Activated CD8-positive, alpha-beta T cell treated with anti-CD3 and anti-CD28 coated beads for 36 hours (primary cell): ENCODE measurements at regions not wholly inside any gene's neighbourhood (a gene's known extent, or its start where the extent isn't known, plus 50 kb on each side); places are given as distances from the start of the nearest gene placed in this dataset.

Experiments
- ATAC-seq: fragments of 200-7000 bp; cut with Tn5 transposase; one replicate; pipeline ENCODE4 v1.10.0; 2021; ENCODE audit warnings: mild to moderate bottlenecking, moderate library complexity
- CTCF ChIA-PET: fragments of 350-600 bp; sonication (Branson Sonifier 250); formaldehyde crosslinking; loops from one replicate; lab custom pipeline; 2021; ENCODE audit warnings: antibody characterized with exemption; lab: Charles Lee
- POLR2A ChIA-PET: fragments of 350-600 bp; sonication (Branson Sonifier 250); formaldehyde crosslinking; loops from one replicate; lab custom pipeline; 2021; ENCODE audit warnings: antibody characterized with exemption; lab: Charles Lee
- DNase-seq: peaks from one replicate; pipeline ENCODE4 v3.0.0-alpha.2; 2020
- H3K27ac Mint-ChIP-seq: one replicate; pipeline ENCODE4 v1.8.0; 2021; ENCODE audit warnings: mild to moderate bottlenecking, mixed read lengths
- H3K27me3 Mint-ChIP-seq: one replicate; pipeline ENCODE4 v1.8.0; 2021; ENCODE audit warnings: mixed read lengths
- H3K36me3 Mint-ChIP-seq: one replicate; pipeline ENCODE4 v1.8.0; 2021; ENCODE audit warnings: low read depth, mixed read lengths
- H3K4me1 Mint-ChIP-seq: one replicate; pipeline ENCODE4 v1.8.0; 2021; ENCODE audit warnings: low read depth, mixed read lengths
- H3K4me3 Mint-ChIP-seq: one replicate; pipeline ENCODE4 v1.8.0; 2021; ENCODE audit warnings: mild to moderate bottlenecking, moderate library complexity, mixed read lengths
- H3K9me3 Mint-ChIP-seq: one replicate; pipeline ENCODE4 v1.8.0; 2021; ENCODE audit warnings: mixed read lengths
- CTCF ChIP-seq: fragments of 200-600 bp; IDR thresholded peaks from one replicate; pipeline ENCODE4 v1.8.0; 2022; ENCODE audit warnings: antibody characterized with exemption, mild to moderate bottlenecking
- intact Hi-C: fragments of 100-400 bp; cut with micrococcal nuclease; formaldehyde crosslinking; loops from one replicate; pipeline ENCODE4 v1.10.0; 2022

- no peak for ATAC-seq
- CTCF ChIA-PET = no interaction called here
- Mint-ChIP-seq H3K36me3 (no peaks in the 10 kb centered on the region), H3K4me3 (no peak overlapping the region), H3K4me1 (peaks cover 4% of the 10 kb centered on the region), H3K27me3 (peaks cover 9% of the 10 kb centered on the region), H3K27ac (no peak overlapping the region), H3K9me3 (no peaks in the 10 kb centered on the region)
- intact Hi-C loops = no loop called here
- POLR2A ChIA-PET = no interaction called here
- TF ChIP-seq CTCF = no peak
- no peak for DNase-seq
Measured at GRCh38 chr6:43887340-43887858, 117.4 kb downstream of the VEGFA start.

- Mint-ChIP-seq H3K36me3 (no peaks in the 10 kb centered on the region), H3K27ac (no peak overlapping the region), H3K4me3 (no peak overlapping the region), H3K27me3 (peaks cover 7% of the 10 kb centered on the region), H3K9me3 (no peaks in the 10 kb centered on the region), H3K4me1 (peaks cover 4% of the 10 kb centered on the region)
- no peak for TF ChIP-seq CTCF
- no peak for ATAC-seq
- CTCF ChIA-PET = no interaction called here
- POLR2A ChIA-PET = no interaction called here
- intact Hi-C loops = no loop called here
- DNase-seq = no peak
Measured at GRCh38 chr6:43886717-43887339, 116.8 kb downstream of the VEGFA start.

GRCh38 chr6:43886067-43886461, 116.1 kb downstream of the VEGFA start:
- ATAC-seq (no peak), DNase-seq (no peak)
- TF ChIP-seq CTCF = no peak
- peaks cover 5% of the 10 kb centered on the region for H3K27me3 Mint-ChIP-seq
- no peaks in the 10 kb centered on the region for H3K9me3 Mint-ChIP-seq
- no peaks in the 10 kb centered on the region for H3K36me3 Mint-ChIP-seq
- intact Hi-C loops = no loop called here
- H3K27ac Mint-ChIP-seq = no peak overlapping the region
- CTCF ChIA-PET = no interaction called here
- H3K4me3 Mint-ChIP-seq = no peak overlapping the region
- POLR2A ChIA-PET = no interaction called here
- peaks cover 2% of the 10 kb centered on the region for H3K4me1 Mint-ChIP-seq

- POLR2A ChIA-PET = no interaction called here
- no peak for TF ChIP-seq CTCF
- intact Hi-C loops = no loop called here
- ATAC-seq = no peak
- no peaks in the 10 kb centered on the region for H3K36me3 Mint-ChIP-seq
- no peaks in the 10 kb centered on the region for H3K4me1 Mint-ChIP-seq
- CTCF ChIA-PET = no interaction called here
- H3K9me3 Mint-ChIP-seq = no peaks in the 10 kb centered on the region
- no peak overlapping the region for H3K27ac Mint-ChIP-seq
- no peak overlapping the region for H3K4me3 Mint-ChIP-seq
- peaks cover 2% of the 10 kb centered on the region for H3K27me3 Mint-ChIP-seq
- no peak for DNase-seq
Measured at GRCh38 chr6:43885399-43886066, 115.5 kb downstream of the VEGFA start.

GRCh38 chr6:43884652-43885022, 114.6 kb downstream of the VEGFA start:
- ATAC-seq (no peak), DNase-seq (no peak)
- peaks cover 1% of the 10 kb centered on the region for H3K27me3 Mint-ChIP-seq
- intact Hi-C loops = no loop called here
- no peak overlapping the region for H3K4me3 Mint-ChIP-seq
- CTCF ChIA-PET = no interaction called here
- TF ChIP-seq CTCF = no peak
- H3K27ac Mint-ChIP-seq = no peak overlapping the region
- no peaks in the 10 kb centered on the region for H3K36me3 Mint-ChIP-seq
- POLR2A ChIA-PET = interaction anchor here (1.0 kb wide), 1 partner anchor 15 kb away, joined by 3 read pairs; no protein-coding TSS in a partner anchor
- no peaks in the 10 kb centered on the region for H3K9me3 Mint-ChIP-seq
- no peaks in the 10 kb centered on the region for H3K4me1 Mint-ChIP-seq
